ENCODE measurements at regions not wholly inside any gene's neighbourhood (a gene's known extent, or its start where the extent isn't known, plus 50 kb on each side); places are given as distances from the start of the nearest gene placed in this dataset.

DNA sequence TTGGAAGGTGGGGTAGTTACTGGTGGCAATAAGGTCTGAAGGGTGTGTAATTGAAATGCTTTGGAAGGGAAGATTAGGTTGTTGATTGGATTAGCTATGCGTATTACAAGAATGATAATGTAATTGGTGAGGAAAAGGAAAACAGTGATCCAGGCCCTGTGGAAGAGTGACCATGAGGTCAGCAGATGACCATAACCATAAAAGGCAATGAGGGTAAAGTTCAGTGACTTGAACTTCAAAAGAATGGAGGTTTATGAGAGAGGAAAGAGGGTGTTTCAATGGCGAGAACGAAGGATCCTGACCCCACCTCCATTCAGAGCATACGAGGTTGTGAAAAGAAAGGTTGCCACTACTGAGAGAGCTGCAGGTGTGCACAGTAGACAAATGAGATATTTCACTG, 439.7 kb downstream of the CCSER2 start:
- TF ChIP-seq GATA3 (IDR thresholded peaks at IDR 0.05; ENCODE audit: low read depth, low read length), result no peak
- no peak for TF ChIP-seq GATA2 (IDR thresholded peaks at IDR 0.05; ENCODE audit: low read depth, low read length)

DNA sequence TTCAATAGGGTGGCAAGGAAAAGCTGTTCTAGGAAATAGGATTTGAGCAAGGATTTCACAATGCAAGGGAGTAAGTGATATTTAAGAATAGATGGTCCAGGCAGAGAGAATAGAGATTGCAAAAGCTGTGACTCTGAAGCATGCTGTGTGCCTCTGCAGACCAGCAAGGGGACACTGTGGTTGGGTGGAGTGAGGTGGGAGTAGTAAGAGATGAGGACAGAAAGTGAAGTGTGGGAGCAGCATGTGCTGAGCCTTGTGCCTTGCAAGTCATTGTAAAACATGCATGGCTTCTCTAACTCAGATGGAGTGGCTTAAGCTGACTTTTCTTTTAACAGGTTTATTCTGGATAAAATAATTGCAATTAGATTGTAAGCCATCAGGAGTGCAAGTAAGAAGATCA, 442.4 kb downstream of the CCSER2 start:
- no peak for TF ChIP-seq GATA3 (IDR thresholded peaks at IDR 0.05; ENCODE audit: low read depth, low read length)
- TF ChIP-seq GATA2 (IDR thresholded peaks at IDR 0.05; ENCODE audit: low read depth, low read length), result no peak

DNA sequence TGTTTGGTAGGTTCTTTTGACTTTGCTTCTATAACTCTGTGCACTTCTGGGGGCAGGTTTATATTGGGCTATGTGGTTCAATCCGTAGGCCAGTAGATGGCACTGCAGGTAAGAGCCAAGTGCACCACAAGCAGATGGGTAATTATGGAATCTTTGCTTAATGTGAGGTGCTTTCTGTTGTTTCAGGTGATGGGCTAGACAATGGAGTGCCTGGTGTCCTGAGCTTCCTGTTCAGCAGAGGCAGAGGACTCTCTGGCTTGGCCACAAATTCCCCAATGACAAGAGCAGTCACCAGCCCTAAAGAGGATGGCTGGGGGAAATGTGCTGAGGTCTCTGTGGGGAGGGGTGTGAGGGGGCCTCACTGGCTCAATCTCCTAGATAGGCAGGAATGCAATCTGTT, 455.0 kb downstream of the CCSER2 start:
- TF ChIP-seq GATA3 (IDR thresholded peaks at IDR 0.05; ENCODE audit: low read depth, low read length), result no peak
- no peak for TF ChIP-seq GATA2 (IDR thresholded peaks at IDR 0.05; ENCODE audit: low read depth, low read length)

DNA sequence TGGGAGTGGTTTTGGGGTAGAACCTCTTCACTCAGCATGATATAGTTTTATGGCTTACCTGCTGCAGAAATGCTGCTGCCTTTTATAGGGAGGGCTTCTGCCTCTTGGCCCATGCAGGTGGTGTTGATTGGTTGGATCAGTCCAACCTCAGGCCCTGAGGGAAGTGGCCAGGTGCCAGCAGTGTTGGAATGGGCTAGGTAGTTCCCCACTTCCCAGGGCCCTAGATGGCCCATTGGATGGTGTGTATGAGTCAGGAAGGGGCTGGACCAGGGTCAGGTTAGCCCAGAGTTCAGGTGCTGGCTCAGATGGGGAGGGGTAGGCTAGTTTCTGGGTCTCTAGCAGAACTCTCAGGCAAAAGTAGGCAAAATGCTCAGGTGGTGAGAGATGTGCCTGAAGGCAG, 455.5 kb downstream of the CCSER2 start:
- no peak for TF ChIP-seq GATA3 (IDR thresholded peaks at IDR 0.05; ENCODE audit: low read depth, low read length)
- TF ChIP-seq GATA2 (IDR thresholded peaks at IDR 0.05; ENCODE audit: low read depth, low read length), result no peak

DNA sequence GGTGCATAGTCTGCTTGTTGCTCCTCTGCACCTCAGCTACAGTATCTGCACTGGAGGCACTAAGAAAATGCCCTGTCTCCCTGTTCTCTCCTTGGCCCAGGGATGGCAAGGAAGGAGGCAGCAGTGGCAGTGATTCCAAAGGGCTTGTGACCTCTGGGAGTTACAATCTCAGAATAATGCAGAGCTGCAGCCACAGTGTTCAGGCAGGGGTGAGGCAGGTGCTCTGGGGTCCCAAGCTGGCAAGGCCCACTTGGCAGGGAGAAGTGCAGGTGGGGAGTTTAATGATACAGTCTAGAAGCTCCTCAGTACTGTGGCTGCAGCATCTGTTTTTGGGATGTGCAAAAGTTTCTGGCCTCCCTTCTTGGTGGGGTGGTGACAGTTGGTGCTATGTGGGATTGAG, 456.4 kb downstream of the CCSER2 start:
- TF ChIP-seq GATA2 (IDR thresholded peaks at IDR 0.05; ENCODE audit: low read depth, low read length), result no peak
- no peak for TF ChIP-seq GATA3 (IDR thresholded peaks at IDR 0.05; ENCODE audit: low read depth, low read length)

DNA sequence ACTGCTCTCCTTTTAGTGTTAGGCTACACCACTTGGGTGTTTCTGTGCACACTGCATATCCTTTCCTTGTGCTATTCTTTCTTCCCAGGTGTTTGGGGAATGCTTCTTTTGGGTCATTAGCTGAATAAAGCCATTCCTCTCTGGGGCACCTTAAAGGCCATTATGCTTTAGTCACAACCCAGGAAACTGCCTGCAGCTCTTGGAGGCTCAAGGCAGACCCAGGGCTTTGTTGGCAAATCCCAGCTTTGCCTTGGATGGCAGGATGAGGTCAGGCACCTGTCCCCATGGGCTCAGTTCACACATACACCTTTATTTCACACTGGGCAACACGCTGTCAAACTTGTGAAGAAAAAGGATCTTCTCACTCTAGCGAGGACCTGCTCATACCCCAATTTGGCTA, 460.6 kb downstream of the CCSER2 start:
- no peak for TF ChIP-seq GATA3 (IDR thresholded peaks at IDR 0.05; ENCODE audit: low read depth, low read length)
- no peak for TF ChIP-seq GATA2 (IDR thresholded peaks at IDR 0.05; ENCODE audit: low read depth, low read length)

DNA sequence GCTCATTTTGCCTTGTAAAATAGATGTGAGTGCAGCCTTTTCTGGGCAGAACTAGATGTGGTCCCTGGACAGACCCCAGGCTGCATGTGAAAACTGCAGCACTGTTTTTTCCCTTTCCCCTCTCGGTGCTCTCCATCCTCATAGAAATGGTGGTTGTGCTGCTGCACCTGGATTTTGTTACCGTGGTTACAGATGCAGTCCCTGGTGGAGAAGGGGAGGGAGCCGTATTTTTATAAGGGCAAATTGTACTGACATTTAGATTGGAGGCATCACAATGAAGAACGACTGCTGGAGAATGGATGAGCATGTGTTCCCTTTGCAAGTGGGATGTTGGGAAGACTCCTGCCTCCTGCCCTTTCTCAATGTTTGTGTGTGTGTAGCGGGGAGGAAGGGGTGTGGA, 469.9 kb downstream of the CCSER2 start:
- TF ChIP-seq GATA2 (IDR thresholded peaks at IDR 0.05; ENCODE audit: low read depth, low read length), result no peak
- no peak for TF ChIP-seq GATA3 (IDR thresholded peaks at IDR 0.05; ENCODE audit: low read depth, low read length)

DNA sequence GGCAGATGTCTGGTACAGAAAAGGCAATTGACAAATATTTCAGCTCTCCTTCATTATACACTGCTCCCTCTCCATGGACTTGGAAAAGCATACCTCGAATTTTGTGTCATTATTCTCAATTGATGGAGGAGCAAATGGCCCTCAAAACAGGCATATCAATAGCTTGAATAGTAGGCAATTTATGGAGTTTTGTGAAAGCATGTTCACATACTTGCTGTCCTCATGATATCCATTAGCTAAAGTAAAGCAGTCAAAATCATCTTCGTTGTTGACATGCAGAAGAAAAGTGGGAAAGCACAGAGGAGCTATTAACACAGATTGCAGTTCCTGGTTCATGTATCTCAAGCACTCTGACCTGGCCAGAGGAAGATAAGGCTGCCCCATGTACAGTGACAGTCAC, 472.8 kb downstream of the CCSER2 start:
- TF ChIP-seq GATA3 (IDR thresholded peaks at IDR 0.05; ENCODE audit: low read depth, low read length) (no peak), GATA2 (IDR thresholded peaks at IDR 0.05; ENCODE audit: low read depth, low read length) (no peak)

DNA sequence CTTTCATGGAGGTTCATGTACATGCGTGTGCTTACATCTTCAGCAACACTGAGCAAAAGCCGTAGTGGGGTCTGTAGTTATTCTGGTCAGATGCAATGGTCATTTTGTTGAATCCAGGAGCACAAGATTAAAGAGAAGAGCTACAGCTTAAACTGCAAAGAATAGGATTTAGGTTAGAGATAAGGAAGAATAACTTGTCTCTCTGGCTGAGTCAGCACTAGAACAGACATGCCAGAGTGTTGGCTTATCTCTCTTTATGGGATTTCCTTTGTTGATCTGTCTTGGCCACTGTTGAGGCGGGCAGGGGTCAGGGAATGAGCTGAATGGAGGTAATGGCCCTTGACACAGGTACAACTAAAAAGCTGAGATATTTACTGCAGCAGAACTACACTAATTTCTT, 473.5 kb downstream of the CCSER2 start:
- TF ChIP-seq GATA2 (IDR thresholded peaks at IDR 0.05; ENCODE audit: low read depth, low read length), result no peak
- TF ChIP-seq GATA3 (IDR thresholded peaks at IDR 0.05; ENCODE audit: low read depth, low read length), result no peak

DNA sequence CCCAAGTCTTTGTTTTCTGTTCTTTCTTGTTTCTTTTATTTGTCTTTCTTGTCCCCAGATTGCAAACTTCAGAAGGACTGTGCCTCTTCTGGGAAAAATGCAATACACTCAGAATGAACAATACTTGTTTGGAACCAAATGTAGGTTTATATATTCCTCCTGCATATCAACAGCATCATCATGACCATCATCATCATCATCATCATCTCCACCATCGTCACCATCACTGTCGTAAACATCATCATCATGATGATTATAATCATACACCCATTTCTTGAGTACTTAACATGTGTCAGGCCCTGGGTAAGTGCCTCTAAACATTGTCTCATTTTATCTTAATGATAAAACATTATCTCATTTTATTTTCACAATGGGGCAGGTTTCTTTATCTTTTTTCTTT, 476.8 kb downstream of the CCSER2 start:
- TF ChIP-seq GATA2 (IDR thresholded peaks at IDR 0.05; ENCODE audit: low read depth, low read length) (no peak), GATA3 (IDR thresholded peaks at IDR 0.05; ENCODE audit: low read depth, low read length) (no peak)

DNA sequence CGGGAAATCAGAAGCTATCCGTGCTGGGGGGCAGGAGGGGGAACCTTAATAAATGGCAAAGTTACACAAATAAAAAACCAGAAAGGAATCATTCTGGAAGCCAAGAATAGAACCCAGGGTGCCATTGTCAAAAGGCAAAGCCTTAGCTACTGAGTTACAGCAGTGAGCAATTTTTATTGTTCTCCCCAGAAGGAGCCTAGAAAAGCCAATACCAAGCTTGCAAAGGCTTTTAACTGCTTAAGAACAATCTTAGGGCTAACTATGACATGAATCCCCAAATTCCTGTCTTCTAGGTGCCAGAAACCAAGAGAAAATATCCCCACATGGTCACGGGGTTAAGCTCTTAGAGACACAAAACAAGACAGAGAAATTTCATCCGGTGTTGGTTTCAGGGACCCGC, 482.7 kb downstream of the CCSER2 start:
- no peak for TF ChIP-seq GATA2 (IDR thresholded peaks at IDR 0.05; ENCODE audit: low read depth, low read length)
- TF ChIP-seq GATA3 (IDR thresholded peaks at IDR 0.05; ENCODE audit: low read depth, low read length), result no peak

DNA sequence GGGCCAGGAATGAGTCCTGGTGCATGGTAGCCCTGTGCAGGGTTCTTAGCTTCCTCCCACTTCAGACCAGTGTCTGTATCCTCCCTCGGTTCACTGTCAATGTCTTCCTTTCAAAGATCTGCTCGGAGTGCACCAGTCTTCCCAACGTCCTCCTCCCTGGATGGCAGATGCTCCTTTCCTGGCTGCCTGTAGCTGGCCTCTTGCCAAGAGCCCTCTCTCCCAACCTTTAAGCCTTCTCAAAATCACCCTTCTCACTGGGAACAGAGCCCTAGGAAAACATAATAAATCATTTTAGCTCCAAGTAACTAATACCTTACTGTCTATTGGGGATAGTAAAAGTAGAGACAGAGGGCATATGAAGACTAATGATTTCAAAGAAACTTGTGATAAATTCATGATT, 490.6 kb downstream of the CCSER2 start:
- TF ChIP-seq GATA2 (IDR thresholded peaks at IDR 0.05; ENCODE audit: low read depth, low read length) (no peak), GATA3 (IDR thresholded peaks at IDR 0.05; ENCODE audit: low read depth, low read length) (no peak)

DNA sequence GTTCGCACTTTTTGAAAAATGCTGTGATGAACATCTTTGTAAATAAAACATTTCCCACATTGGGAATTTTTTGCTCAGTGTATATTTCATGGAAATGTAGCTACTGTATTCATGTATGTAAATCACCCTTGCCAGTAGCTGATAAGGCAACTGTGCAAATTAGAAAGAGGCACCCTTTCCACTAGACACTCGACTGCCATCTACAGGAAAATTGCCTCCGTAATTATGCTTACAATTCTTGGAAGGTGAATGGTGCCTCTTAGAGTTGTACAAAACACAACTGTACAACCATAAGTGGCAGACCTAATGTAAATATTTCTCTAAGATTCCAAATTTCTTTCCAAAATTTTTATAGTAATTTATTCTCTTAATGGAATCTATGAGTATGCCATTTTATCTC, 491.7 kb downstream of the CCSER2 start:
- TF ChIP-seq GATA3 (IDR thresholded peaks at IDR 0.05; ENCODE audit: low read depth, low read length), result no peak
- no peak for TF ChIP-seq GATA2 (IDR thresholded peaks at IDR 0.05; ENCODE audit: low read depth, low read length)

DNA sequence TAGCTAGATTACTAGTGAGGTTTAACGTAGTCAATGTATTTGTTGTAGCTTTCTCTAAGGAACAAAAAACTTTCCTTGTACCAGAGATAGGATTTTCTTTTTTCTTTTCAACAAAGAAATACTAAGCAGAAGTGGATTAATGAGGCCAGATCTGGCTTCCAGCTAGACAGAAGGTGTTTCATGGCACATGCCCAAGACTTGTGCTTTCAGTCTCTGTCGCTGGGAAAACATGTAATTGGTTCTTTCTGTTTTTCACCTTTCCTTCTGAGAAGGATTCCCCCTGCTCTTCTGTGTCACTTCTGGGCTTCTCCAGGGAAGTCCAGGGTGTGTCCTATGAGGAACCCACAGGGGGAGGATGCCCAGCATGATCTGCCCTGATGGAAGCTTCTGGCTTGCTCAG, 492.2 kb downstream of the CCSER2 start:
- TF ChIP-seq GATA3 (IDR thresholded peaks at IDR 0.05; ENCODE audit: low read depth, low read length) (no peak), GATA2 (IDR thresholded peaks at IDR 0.05; ENCODE audit: low read depth, low read length) (no peak)

DNA sequence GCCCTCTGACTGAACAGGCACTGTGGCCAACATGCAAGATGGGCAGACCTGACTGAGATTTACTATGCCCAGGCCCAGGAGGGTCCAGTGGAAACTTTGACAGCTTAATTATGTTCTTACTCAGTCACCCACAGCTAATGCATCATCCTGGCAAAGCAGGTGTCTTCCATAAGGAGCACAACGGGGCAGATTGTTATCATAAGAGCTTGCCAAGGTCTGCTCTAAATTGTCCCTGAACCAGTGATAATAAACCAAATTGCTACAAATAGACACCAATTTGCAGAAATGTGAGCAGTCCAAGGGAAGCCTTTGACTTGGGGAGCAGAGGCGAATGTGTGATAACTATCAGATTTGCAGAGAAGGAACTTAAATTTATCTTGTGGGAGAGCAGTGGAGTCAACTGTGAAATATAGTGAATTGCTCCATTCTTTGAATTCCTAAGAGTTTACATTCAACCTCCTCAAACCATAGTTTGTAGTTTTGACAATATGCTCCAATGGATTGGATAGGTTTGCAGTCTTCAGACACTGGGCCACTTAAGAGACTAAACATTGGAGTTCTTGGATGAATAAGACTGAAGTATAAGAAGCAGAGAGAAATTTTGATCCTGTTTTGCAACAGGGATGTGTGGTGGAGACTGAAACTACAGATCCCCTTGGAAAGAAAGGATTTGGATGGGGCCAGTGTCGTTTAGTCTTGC, 494.7 kb downstream of the CCSER2 start:
- TF ChIP-seq GATA2 (IDR thresholded peaks at IDR 0.05; ENCODE audit: low read depth, low read length) (peak; percentile 50; the same call in 1 of the 2 replicates), GATA3 (IDR thresholded peaks at IDR 0.05; ENCODE audit: low read depth, low read length) (peak; percentile 39; the same call in 1 of the 2 replicates)

DNA sequence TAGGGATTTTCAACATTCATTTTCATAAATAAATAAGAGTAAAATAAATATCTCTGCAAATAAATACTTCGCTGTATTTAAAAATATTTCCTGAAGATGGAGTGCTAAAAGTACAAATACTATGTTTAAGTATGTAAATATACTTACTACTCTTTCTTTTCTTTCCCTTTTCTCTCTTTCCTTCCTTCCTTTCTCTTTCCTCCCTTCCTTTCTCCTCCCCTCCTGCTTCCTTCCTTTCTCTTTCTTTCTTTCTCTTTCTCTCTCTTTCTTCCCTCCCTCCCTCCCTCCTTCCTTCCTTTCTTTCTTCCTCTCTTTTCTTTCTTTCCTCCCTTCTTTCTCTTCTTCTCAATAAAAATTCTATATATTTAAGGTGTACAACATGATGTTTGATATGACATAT, 496.1 kb downstream of the CCSER2 start:
- TF ChIP-seq GATA3 (IDR thresholded peaks at IDR 0.05; ENCODE audit: low read depth, low read length), result no peak
- no peak for TF ChIP-seq GATA2 (IDR thresholded peaks at IDR 0.05; ENCODE audit: low read depth, low read length)
